CD4-positive, CD25-positive, alpha-beta regulatory T cell (primary cell): ENCODE measurements at regions not wholly inside any gene's neighbourhood (a gene's known extent, or its start where the extent isn't known, plus 50 kb on each side); places are given as distances from the start of the nearest gene placed in this dataset.
"Not testable (repeated sequence)": the region's sequence is repeated elsewhere in the genome, so short reads cannot be mapped to it uniquely, and the experiment has no call there.

Source experiments
- ATAC-seq, 2 donors: fragments of 150-1000 bp; cut with Tn5 transposase; one replicate each; pipeline ENCODE4 v1.10.0; 2021; ENCODE audit warnings: low read depth in 2 of 2, moderate number of reproducible peaks in 2 of 2, moderate library complexity in 1 of 2
- DNase-seq, 3 donors: peaks; one replicate each; pipeline versions ENCODE4 v3.0.0 to v3.0.0-alpha.2; 2012 to 2022; ENCODE audit warnings: mixed read lengths in 1 of 3
- H3K27ac ChIP-seq: one replicate; pipeline ENCODE4 v1.7.0; 2013; ENCODE audit warnings: mild to moderate bottlenecking, low read length; ENCODE audit not compliant: insufficient read depth, poor library complexity, severe bottlenecking
- H3K27me3 ChIP-seq: one replicate; pipeline ENCODE4 v1.7.0; 2013; ENCODE audit warnings: low read length; ENCODE audit not compliant: control insufficient read depth, insufficient read depth
- H3K36me3 ChIP-seq: one replicate; pipeline ENCODE4 v1.7.0; 2013; ENCODE audit warnings: mild to moderate bottlenecking, low read length, moderate library complexity; ENCODE audit not compliant: control insufficient read depth, insufficient read depth
- H3K4me1 ChIP-seq: 2 replicates; pipeline ENCODE4 v1.7.0; 2013; ENCODE audit warnings: mild to moderate bottlenecking, low read length; ENCODE audit not compliant: insufficient read depth, control insufficient read depth, poor library complexity, severe bottlenecking
- H3K4me3 ChIP-seq: one replicate; pipeline ENCODE4 v1.7.0; 2013; ENCODE audit warnings: low read depth, mild to moderate bottlenecking, low read length, moderate library complexity
- H3K9me3 ChIP-seq, 2 experiments: 1 replicate in 1 of 2; 2 replicates in 1 of 2; pipeline ENCODE4 v1.7.0; 2013; ENCODE audit warnings: low read length in 2 of 2, mild to moderate bottlenecking in 1 of 2, moderate library complexity in 1 of 2; ENCODE audit not compliant: control insufficient read depth in 2 of 2
- H3K27ac Mint-ChIP-seq, 3 donors: one replicate each; pipeline ENCODE4 v1.8.0; 2020 to 2022; ENCODE audit warnings: mild to moderate bottlenecking in 3 of 3, mixed read lengths in 3 of 3, moderate library complexity in 2 of 3
- H3K27me3 Mint-ChIP-seq: one replicate; pipeline ENCODE4 v1.8.0; 2022; ENCODE audit warnings: mild to moderate bottlenecking, mixed read lengths
- H3K36me3 Mint-ChIP-seq: one replicate; pipeline ENCODE4 v1.8.0; 2020; ENCODE audit warnings: mixed read lengths
- H3K4me1 Mint-ChIP-seq, 4 donors: one replicate each; pipeline ENCODE4 v1.8.0; 2020 to 2022; ENCODE audit warnings: mixed read lengths in 4 of 4, mild to moderate bottlenecking in 1 of 4
- H3K4me3 Mint-ChIP-seq, 4 donors: one replicate each; pipeline ENCODE4 v1.8.0; 2020 to 2022; ENCODE audit warnings: mild to moderate bottlenecking in 4 of 4, mixed read lengths in 4 of 4, moderate library complexity in 3 of 4
- H3K9me3 Mint-ChIP-seq, 7 donors: one replicate each; pipeline ENCODE4 v1.8.0; 2020 to 2022; ENCODE audit warnings: mixed read lengths in 7 of 7, mild to moderate bottlenecking in 3 of 7, moderate library complexity in 2 of 7

DNA sequence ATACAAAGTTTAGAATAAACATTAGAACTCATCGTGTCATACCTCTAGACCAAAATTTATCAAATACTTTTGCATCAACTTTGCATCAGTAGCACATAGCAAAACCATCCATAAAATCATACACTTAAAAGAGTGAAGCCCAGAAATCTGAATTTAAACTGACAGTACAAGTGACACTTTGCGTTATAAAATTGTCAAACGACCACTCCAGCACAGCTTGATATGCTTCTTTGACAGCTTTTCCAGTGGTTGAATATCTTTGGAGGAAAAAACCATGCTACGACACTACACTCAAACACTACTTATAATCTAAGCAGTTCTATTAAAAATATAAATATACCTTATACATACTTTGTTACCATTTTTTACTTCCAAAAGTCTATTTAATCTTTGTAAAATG lies 1644.4 kb downstream of the STIM2 start:
- no peak for ATAC-seq
- H3K4me1 Mint-ChIP-seq: no peaks in the 10 kb centered on the region
- Histone ChIP-seq H3K27ac (no peak overlapping the region), H3K4me3 (no peak overlapping the region), H3K4me1 (no peaks in the 10 kb centered on the region), H3K27me3 (no peaks in the 10 kb centered on the region), H3K36me3 (no peaks in the 10 kb centered on the region), H3K9me3 (no peaks in the 10 kb centered on the region)
- DNase-seq: no peak
- H3K27ac Mint-ChIP-seq: no peak overlapping the region
- H3K36me3 Mint-ChIP-seq: no peaks in the 10 kb centered on the region
- no peaks in the 10 kb centered on the region for H3K27me3 Mint-ChIP-seq
- peaks cover 0 to 24% (median 7%) of the 10 kb centered on the region in 7 donors for H3K9me3 Mint-ChIP-seq
- H3K4me3 Mint-ChIP-seq: no peak overlapping the region

DNA sequence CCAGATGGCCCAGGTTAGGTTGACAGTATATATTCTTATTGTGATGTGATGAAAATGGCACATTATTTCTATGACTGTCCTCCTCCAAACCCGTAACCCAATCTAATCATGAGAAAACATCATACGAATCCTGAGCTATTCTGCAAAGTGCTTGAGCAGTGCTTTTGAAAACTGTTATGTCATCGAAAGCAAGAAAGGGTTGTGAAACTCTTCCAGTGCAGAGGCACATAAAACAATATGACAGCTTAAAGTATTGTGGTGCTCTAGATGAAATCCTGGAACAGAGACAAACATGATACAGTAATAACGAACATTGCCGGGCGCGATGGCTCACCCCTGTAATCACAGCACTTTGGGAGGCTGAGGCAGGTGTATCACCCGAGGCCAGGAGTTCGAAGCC lies 1648.0 kb downstream of the STIM2 start:
- Histone ChIP-seq H3K4me1 (no peaks in the 10 kb centered on the region), H3K36me3 (no peaks in the 10 kb centered on the region), H3K27me3 (no peaks in the 10 kb centered on the region), H3K27ac (no peak overlapping the region), H3K9me3 (peaks cover 0 to 2% of the 10 kb centered on the region in 2 experiments), H3K4me3 (no peak overlapping the region)
- Mint-ChIP-seq H3K4me3 (no peak overlapping the region), H3K9me3 (peaks cover 0 to 21% (median 5%) of the 10 kb centered on the region in 7 donors), H3K27me3 (no peaks in the 10 kb centered on the region), H3K4me1 (no peaks in the 10 kb centered on the region), H3K27ac (no peak overlapping the region), H3K36me3 (no peaks in the 10 kb centered on the region)
- DNase-seq: no peak
- ATAC-seq: no peak

DNA sequence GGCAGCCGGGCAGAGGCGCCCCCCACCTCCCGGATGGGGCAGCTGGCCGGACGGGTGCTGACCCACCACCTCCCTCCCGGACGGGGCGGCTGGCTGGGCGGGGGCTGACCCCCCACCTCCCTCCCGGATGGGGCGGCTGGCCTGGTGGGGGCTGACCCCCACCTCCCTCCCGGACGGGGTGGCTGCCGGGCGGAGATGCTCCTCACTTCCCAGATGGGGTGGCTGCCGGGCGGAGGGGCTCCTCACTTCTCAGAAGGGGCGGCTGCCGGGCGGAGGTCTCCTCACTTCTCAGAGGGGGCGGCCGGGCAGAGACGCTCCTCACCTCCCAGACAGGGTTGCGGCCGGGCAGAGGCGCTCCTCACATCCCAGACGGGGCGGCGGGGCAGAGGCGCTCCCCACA lies 1654.1 kb downstream of the STIM2 start:
- H3K4me1 ChIP-seq, DNase-seq, H3K9me3 ChIP-seq, H3K27me3 Mint-ChIP-seq, H3K27ac Mint-ChIP-seq, H3K27ac ChIP-seq, H3K36me3 ChIP-seq, H3K4me3 Mint-ChIP-seq, H3K27me3 ChIP-seq, H3K4me1 Mint-ChIP-seq, ATAC-seq, H3K36me3 Mint-ChIP-seq, H3K4me3 ChIP-seq: not testable (repeated sequence)
- peaks cover 0 to 20% (median 5%) of the 10 kb centered on the region in 7 donors for H3K9me3 Mint-ChIP-seq

DNA sequence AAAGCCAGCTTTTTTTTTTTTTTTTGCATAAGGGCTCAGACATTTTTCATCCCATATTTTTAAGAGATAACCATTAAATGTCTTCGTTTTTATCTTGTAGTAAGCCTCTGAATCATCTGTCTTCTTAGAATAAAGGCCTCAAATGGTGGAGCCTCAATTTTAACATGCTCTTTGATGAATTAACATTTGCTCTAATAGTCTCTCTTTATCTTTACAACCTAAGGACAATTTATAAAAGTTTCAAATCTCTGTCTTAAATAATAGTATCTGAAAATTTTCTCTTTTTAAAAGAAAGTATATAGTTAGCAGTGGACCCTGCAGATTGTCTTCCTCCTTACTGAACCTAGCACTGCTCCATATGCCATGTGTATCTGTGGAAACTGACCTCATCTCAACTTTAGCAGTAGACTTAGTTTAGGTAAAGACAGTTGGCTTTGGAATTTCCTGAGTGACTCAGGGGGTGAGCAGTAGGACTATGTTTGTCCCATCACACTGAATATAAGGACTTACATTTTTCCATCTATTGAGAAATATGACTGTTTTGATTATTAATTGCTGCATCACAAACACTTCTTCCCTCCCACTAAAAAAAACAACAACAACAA lies 1658.0 kb downstream of the STIM2 start:
- Histone ChIP-seq H3K9me3 (peaks cover 0 to 3% of the 10 kb centered on the region in 2 experiments), H3K27ac (no peak overlapping the region), H3K4me3 (no peak overlapping the region), H3K4me1 (no peaks in the 10 kb centered on the region), H3K27me3 (no peaks in the 10 kb centered on the region), H3K36me3 (no peaks in the 10 kb centered on the region)
- Mint-ChIP-seq H3K9me3 (peaks cover 0 to 14% (median 3%) of the 10 kb centered on the region in 7 donors), H3K27ac (no peak overlapping the region), H3K4me3 (no peak overlapping the region), H3K27me3 (no peaks in the 10 kb centered on the region), H3K36me3 (no peaks in the 10 kb centered on the region), H3K4me1 (no peaks in the 10 kb centered on the region)
- DNase-seq (no peak), ATAC-seq (no peak)

DNA sequence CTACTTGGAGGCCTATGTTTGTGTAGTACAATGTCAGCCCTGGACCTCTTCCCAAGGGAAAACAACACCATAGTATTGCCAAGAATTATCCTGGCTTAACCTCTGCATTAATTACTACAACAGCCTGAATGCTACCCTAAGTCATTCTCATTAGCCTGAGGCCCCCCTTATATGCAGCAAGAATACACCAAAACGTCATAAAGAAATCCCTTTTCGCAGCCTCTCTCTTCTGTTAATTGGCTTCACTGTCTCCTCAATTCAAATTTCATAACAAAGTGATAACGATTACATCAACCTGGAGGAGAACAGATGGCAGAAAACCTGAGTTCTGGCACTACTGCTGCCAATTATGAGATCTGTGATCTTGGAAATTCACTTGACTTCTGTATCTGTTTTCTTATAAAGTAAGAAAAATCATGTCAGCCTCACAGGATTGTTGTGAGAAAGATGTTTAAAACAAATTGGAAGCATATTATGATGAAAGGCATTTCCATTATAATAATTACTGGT lies 1663.1 kb downstream of the STIM2 start:
- Mint-ChIP-seq H3K27me3 (no peaks in the 10 kb centered on the region), H3K9me3 (peaks cover 0 to 12% (median 8%) of the 10 kb centered on the region in 7 donors), H3K36me3 (no peaks in the 10 kb centered on the region), H3K27ac (no peak overlapping the region), H3K4me3 (no peak overlapping the region), H3K4me1 (no peaks in the 10 kb centered on the region)
- no peaks in the 10 kb centered on the region for H3K27me3 ChIP-seq
- H3K36me3 ChIP-seq: no peaks in the 10 kb centered on the region
- peaks cover 0 to 7% of the 10 kb centered on the region in 2 experiments for H3K9me3 ChIP-seq
- ATAC-seq: no peak
- H3K27ac ChIP-seq: no peak overlapping the region
- H3K4me1 ChIP-seq: no peaks in the 10 kb centered on the region
- DNase-seq: no peak
- no peak overlapping the region for H3K4me3 ChIP-seq

DNA sequence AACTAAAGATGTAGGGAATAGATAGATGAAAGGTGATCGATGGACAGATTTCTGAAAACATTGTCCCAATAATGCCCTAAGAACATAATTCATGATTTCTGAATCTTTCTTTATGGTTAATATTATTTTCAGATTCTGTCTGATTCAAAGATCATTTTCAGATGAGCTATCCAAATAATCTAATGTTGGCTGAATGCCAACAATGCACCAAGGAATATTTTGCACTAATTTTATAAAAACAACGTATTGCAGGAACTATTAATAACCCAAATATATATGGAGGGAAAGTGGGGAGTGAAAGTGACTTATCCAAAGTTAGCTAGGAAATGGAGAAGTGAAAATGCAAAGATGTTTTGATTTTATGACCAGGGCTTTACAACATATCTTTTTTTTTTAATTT lies 1675.5 kb downstream of the STIM2 start:
- Histone ChIP-seq H3K36me3 (no peaks in the 10 kb centered on the region), H3K9me3 (no peaks in the 10 kb centered on the region), H3K4me3 (no peak overlapping the region), H3K4me1 (no peaks in the 10 kb centered on the region), H3K27me3 (no peaks in the 10 kb centered on the region), H3K27ac (no peak overlapping the region)
- Mint-ChIP-seq H3K27me3 (no peaks in the 10 kb centered on the region), H3K27ac (no peak overlapping the region), H3K4me1 (peaks cover 0 to 3% (median 0%) of the 10 kb centered on the region in 4 donors), H3K4me3 (no peak overlapping the region), H3K9me3 (peaks cover 0 to 8% (median 7%) of the 10 kb centered on the region in 7 donors), H3K36me3 (no peaks in the 10 kb centered on the region)
- DNase-seq (no peak), ATAC-seq (no peak)

DNA sequence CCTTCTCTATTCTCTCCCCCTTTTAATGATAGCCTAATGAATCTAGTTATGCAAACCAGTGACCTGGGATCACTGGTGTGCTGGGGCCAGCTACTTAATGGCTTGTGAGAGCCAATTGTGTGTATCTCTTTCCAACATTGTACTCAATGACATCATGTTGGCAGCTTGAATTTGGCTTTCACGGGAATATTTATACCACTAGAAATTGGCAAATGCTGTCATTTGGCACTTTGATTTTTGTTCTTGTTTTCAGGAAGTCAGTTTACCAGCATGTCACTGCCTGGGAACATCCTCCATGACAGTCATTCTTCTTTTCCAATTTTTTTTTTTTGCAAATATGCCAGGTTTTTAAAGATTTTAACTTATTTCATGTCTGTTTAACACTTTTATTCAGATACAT lies 1685.3 kb downstream of the STIM2 start:
- DNase-seq: no peak
- Histone ChIP-seq H3K27me3 (no peaks in the 10 kb centered on the region), H3K27ac (no peak overlapping the region), H3K4me3 (no peak overlapping the region), H3K9me3 (no peaks in the 10 kb centered on the region), H3K4me1 (no peaks in the 10 kb centered on the region), H3K36me3 (no peaks in the 10 kb centered on the region)
- Mint-ChIP-seq H3K9me3 (peaks cover 2 to 25% (median 11%) of the 10 kb centered on the region in 7 donors), H3K36me3 (no peaks in the 10 kb centered on the region), H3K4me3 (no peak overlapping the region), H3K27ac (no peak overlapping the region), H3K4me1 (no peaks in the 10 kb centered on the region), H3K27me3 (no peaks in the 10 kb centered on the region)
- ATAC-seq: no peak

DNA sequence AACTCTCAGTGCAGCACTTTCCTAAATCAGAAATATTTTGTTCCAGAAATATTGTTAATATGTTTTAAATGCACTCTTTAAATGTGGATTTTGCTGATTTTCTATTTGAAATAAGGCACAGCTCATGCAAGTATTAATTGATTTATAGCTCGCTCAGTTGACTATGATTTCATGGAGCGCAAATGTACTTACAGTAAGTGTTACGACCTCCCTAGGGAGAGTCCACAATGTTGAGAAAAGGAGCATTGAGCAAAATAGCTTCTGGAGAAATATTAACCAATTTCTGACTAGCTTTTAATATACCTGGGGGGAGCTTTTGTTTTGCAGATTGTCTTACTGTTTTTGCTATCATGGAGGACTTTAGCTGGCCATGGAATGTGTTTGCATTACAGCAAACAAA lies 1687.5 kb downstream of the STIM2 start:
- Histone ChIP-seq H3K27ac (no peak overlapping the region), H3K4me3 (no peak overlapping the region), H3K27me3 (no peaks in the 10 kb centered on the region), H3K36me3 (no peaks in the 10 kb centered on the region), H3K4me1 (no peaks in the 10 kb centered on the region), H3K9me3 (no peaks in the 10 kb centered on the region)
- Mint-ChIP-seq H3K27ac (no peak overlapping the region), H3K4me3 (no peak overlapping the region), H3K9me3 (peaks cover 3 to 21% (median 10%) of the 10 kb centered on the region in 7 donors), H3K36me3 (no peaks in the 10 kb centered on the region), H3K27me3 (no peaks in the 10 kb centered on the region), H3K4me1 (no peaks in the 10 kb centered on the region)
- DNase-seq: no peak
- ATAC-seq: no peak
